Daoy (cell line): ENCODE measurements at regions not wholly inside any gene's neighbourhood (a gene's known extent, or its start where the extent isn't known, plus 50 kb on each side); places are given as distances from the start of the nearest gene placed in this dataset.

Experiments
- DNase-seq: peaks from one replicate; pipeline ENCODE4 v3.0.0-alpha.2; 2015; ENCODE audit warnings: low read depth

DNA sequence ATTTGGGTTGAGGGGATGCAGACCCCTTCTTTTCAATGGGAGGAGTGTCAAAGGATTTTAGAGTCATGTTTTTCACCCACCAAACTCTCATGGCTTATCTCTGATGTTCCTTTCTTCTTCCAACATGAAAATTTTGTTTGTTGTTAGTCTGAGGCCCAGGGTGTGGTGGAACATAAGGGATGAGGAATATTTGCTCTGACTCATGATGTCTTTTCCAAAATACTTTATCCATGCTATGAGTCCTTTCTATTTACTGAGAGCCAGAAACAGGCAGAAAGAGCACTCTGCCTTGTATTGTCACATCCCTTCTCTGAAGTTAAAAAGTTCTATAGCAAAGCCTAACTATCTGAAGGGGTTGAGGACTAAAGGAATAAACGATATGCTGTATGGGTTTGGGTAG, 61.6 kb upstream of the GYPA start:
- DNase-seq = no peak

DNA sequence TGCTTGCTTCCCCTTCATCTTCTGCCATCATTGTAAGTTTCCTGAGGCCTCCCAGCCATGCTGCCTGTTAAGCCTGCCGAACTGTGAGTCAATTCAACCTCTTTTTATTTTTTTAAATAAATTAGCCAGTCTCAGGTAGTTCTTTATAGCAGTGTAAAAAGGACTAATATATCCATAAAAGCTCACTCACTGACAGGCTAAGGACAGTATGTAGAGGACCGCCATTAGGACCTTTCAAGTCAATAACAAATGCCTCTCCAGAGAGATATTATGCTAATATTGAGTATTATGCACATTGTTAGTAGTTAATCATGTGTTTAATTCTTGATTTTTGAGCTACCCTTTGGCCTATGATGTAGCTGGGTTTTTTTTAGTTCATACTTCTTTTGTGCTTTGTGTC, 62.6 kb upstream of the GYPA start:
- DNase-seq = no peak

DNA sequence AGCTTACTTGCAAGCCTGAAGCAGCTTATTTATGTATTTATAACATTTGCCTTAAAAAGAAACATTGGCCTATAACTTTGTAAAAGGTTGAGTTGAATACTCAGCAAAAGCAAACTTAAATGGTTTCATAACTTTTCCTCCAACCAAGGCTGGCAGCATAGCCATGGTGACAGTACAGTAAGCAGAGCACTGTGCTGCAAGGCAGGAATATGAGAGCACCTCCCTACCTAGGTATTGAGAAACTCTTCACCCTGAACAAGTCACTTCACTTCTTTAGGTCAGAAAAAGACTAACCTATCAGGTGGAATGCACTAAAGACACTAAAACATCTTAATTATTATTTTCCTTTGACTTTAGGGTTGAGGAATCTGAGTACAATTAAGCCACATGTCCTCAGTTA, 63.9 kb upstream of the GYPA start:
- DNase-seq = no peak

DNA sequence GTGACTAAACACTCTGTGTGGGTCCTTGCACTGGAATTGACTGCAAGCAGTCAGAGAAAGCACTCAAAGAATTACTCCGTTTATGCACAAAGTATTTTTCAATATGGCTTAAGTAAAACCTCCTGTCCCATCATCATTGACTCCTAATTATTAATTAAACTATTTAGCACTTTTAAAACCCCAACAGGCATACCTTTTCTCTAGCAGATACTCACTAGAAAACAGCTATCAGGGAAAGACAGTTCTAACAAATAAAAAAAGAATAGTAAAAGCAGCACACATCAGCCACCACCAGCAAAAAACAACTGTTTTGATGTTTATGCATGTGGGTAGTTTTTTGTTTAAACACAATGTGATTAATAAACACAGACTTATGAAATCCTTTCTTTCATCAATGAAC, 66.2 kb upstream of the GYPA start:
- DNase-seq = no peak

DNA sequence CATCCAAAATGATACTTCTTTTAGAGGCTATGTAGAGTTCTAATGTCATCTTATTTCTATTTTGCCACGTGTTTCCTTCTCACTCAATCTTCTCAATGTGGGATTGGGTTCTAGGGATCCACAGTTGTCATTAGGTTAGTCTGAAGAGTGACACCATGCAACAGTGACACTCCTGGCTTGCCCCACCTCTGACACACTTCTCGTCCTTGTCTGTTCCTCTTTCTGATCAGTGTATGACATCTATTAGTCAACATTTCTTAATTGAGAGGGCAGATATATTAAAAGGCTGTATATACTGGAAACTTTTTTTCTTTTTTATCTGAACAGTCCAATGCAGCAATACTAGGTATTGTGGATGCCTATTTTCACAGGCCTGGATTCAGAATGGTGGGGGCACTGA, 67.6 kb upstream of the GYPA start:
- no peak for DNase-seq

DNA sequence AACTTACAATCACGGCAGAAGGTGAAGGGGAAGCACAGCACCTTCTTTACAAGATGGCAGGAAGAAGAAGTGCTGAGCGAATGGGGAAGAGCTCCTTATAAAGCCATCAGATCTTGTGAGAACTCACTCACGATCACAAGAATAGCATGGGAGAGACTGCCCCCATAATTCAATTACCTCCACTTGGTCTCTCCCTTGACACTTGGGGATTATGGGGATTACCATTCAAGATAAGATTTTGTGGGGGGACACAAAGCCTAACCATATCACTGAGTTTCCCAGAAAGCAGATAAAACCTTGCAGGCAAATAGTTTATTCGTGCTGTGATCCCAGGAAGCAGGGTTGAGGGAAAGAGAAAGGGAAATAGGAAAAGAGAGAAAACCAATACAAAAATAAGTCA, 69.0 kb upstream of the GYPA start:
- no peak for DNase-seq

DNA sequence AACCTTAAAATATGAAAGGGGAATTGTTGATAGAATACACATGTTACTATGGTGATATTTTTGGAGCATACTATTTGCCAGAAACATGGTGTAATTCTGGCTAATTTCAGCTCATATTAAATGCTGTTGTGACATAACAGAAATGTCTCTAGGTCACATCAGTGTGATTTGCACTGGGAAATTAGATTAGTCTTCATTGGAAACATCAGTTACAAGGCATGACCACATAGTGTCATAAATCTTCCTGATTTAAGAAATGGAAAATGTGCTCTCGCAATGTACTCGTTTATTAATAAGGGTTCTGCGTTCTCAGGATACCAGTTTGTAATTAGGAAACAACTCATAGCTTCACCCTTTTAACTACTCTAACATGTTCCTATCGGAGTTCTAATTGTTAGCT, 72.9 kb upstream of the GYPA start:
- no peak for DNase-seq

DNA sequence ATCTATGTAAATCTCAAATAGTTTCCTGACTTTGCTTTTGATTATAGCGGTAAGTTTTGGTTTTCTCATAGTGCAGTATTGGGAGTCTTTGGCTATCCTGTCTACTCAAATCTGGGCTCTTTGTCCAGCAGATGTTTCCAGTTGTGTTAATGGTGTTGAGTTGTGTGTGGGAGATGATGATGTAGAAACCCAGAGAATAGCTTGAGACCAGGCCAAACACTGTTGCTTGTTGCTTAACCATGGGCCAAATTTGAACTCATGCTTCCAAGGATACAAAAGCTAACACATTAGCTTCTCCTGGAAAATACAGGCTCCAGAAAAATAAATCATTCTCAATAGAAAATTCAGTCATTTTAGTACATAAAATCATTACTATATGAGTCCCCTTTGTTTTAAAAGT, 82.6 kb upstream of the GYPA start:
- DNase-seq = no peak

DNA sequence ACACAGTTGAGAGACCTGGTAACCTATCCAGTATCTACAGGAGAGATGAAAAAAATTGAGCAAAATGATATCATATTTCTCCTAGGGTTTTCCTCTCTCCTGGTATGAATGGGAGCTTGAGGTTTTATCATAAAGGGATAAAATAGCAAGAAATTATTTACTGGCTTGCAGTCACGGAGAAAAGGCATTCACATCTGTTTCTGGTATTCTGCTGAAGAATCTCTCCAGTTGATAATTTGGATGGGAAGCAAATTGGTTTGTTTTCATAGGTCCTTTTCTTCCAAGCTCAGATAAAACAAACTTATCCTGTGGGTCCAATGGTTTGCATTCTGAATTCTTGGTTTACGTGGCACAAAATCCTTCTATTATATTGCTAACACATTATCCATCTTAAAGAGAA, 83.1 kb upstream of the GYPA start:
- DNase-seq = no peak

DNA sequence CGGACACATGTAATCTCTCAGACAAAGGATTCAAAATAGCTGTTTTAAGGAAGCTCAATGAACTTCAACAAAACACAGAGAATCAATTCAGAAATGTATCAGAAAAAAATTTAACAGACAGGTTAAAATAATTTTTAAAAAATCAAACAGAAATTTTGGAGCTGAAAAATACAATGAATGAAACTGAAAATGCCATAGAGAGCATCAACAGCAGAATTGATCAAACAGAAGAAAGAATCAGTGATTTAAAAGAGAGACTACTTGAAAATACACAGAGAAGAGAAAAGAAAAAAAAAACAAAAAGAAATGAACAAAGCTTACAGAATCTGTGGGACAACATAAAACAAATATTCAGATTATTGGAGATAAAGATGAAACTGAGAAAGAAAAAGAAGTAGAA, 118.8 kb upstream of the GYPA start:
- DNase-seq = no peak

DNA sequence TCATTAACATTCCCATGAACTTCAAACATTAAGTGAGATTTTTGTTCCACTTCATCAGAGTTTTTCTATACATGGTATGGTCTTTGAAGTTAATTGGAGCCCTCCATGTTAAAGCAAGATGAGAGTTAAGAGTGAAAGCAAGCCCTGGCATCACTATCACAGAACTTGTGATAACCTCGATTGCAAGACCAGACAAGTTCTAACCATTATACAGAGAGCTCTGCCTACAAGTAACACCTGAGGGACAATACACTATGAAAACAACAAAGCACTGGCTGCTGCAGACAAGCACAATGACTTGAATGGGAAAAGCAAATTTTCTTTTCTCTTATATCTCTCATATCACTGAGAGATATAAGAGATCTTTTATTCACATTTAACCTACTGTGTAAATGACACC, 126.6 kb upstream of the GYPA start:
- DNase-seq = no peak

DNA sequence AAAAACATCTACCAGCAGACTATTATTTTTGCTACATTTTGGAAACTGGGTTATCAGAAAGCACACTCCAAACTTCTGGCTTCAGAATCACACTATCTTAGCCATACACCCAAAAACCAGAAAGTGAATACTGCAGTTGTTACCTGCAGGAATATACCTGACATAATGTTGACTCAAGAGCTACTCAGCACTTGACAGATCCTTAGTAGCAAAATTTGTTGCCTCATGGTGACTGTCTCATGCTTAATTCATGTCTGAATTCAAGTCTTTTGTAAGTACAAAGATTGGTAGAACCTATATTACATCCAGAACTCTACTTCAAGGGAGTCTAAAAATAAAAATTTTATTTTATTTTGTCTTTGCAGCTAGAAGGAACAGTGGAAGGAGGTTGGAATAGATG, 140.2 kb upstream of the GYPA start:
- no peak for DNase-seq

DNA sequence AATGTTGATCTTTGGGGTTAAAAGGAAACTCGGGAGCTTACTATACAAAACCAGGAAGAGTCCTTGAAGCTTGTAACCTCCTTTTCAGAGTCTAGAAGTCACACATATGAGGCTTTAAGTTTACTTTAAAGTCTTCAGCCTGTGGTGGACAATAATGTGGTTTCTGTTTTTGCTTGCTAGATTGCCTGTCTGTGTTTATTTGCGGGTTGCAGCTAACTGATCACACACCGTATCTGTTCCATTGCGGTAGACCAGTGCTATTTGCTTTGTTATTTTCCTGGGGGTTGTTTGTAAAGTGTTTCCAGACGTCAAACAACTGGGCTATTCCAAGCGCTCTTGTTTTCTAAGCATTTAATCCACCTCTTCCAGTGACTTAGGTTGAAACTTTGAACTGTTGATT, 143.0 kb upstream of the GYPA start:
- no peak for DNase-seq

DNA sequence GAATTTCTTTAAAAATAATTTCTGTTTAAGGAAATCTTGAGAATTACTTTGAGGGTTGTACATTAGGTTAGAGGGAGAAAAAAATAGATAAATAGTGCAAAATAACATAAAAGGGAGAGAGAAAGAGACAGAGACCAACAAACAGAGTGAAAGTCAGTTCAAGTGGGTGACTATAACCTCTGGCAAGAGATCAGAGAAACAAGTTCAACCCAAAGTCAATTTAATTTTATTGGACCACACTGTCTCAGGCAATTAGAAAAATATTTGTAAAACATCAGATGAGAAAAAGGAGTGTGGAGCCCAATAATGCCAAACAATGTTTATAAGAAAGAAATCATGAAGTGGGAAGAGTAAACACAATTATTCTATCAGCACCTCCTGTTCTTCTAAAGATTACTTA, 143.5 kb upstream of the GYPA start:
- DNase-seq = no peak

DNA sequence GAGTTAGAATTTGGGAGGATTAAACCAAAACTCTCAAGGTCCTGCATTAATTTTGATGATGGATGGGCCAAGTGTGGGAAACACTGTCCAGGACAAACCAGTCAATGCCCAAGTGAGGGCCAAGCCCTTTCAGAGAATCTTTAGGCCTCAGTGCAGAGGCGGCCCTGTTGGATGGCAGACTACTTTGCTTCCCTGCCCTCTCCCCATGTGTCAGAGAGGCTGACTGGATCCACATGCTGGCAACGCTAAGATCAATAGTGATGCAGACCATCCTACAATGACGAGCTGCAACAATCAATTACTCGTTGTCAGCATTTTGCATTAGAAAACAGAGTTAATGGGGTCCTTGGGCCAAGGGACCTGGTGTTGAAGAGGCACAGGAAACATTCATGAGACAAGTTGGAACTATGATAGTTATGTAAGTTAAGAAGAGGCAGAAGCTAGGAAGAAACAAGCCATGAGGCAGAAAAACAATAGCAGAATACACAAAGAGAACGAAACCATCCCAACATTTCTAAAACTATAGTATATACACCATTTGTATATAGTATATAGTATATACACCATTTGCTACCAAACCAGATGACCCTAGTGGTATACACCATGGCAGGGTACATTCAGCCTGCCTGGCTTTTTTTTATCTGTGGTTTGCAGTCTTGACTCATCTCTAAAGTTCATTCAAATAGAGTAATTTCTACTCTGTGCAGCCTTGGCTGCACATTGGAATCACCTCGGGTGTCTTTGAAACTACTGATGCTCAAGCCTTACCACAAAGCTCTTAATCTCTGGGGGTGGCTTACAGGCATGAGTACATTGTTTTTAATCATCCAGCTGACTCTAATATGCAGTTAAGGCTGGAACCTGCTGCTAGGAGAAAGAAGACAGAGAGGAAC, 147.7 kb upstream of the GYPA start:
- DNase-seq = no peak

DNA sequence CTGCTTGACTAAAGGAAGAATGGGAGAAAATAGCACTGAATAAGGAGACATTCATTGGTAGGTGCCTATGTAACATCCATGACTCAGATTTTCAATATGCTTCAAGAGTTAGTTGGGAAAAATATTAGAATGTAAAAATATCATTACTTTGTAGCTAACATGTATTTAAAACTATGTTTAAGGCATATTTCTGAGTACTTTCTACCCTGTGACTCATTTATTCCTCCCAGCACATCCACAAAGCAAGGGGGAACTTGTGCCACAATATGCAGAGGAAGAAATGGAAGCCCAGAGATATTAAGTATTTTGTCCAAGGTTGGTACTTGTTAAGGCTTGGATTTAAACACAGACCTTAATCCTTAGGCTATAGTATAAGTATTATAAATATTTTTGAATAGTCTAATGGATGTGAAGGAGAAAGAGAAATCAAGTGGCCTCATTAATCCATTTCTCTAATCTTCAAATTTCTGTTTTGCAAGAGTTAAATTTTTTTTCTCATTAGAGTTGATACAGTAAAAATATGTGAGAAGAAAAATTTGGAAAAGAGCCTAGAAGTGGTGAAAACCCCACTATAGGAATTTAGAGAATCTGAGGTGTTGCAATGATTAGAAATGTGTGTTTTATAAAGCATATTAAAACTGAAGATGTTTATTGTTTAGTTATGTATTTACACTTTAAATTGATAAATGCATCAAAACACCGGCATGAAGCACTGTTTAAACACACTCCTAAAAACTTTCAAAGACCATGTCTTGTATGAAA, 149.3 kb upstream of the GYPA start:
- DNase-seq = no peak

DNA sequence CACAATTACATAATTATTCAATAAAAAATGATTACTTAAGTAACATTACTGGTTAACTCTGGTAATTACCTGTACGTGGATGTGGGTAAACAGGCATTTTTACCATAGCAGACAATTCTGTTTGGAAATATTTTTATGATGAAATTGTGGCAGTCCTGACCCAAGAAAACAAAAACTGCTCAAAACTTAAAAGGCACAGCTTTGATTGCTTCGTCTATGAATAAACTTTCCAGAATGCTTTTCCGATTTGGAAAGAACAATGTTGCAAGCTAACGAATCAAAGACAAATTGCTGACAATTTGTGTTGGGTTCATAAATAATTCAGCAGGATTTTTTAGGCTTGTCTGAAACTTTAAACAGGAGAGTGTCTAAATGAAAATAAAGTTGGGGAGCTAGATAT, 150.6 kb upstream of the GYPA start:
- DNase-seq = no peak

DNA sequence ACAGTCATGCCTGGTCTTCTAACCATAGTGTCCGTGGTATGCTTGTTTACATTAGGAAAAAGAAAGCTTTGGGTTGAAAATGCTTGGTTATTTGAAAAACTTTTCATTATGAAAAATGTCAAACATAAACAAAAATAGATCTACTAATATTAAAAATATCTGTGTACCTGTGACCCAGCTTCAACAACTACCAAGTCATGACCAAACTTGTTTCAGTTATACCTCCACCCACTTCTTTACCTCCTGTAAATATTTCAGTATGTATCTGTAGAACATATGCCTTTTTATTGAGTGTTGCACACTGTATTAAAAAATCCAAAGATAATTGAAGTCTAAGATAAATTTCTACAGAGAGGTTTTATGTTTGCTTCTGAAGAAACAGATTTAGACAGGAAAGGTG, 153.7 kb upstream of the GYPA start:
- DNase-seq = no peak

DNA sequence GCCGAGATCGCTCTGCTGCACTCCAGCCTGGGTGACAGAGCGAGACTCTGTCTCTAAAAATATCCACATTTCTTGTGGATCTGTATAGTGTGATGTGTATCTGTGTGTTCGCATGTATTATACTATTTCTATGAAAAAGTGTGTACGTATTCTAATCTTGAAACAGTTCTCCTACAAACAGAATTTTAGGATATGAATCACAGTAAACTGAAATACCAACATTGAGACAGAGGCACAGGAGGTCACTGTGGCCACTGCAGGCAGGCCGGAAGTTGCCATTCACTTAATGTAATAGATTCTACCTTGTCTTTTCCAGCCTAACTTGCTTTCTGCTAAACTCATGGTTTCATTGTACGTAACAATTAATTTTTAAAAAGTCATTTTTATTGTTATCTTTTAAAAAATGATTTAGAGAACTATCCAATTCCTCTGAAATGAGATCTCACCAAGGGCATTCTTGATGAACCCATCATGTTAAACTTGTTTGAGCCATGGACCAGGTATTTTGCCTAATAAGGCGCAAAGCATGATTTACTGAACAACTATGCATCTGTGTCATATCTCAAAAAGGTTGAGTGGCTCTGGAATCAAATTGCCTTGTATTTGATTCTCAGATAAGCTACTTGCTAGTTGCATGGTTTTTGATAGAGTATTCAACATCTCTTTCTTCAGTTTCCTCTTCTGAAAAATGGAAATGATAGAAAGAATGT, 154.9 kb upstream of the GYPA start:
- DNase-seq = no peak

DNA sequence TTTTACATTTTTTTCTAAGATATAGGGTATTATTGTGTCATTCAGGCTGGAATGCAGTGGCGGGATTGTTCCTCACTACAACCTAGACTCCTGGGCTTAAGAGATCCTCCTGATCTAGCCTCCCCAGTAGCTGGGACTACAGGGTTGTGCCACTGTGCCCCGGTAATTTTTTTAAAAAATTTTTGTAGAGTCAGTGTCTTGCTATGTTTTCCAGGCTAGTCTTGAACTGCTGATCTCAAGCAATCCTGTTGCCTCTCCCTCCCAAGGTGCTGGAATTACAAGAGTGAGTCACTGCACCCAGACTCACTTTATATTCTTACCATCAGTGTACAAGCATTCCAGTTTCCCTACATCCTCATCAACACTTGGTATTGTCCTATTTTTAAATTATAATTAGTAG, 156.4 kb upstream of the GYPA start:
- DNase-seq = no peak

DNA sequence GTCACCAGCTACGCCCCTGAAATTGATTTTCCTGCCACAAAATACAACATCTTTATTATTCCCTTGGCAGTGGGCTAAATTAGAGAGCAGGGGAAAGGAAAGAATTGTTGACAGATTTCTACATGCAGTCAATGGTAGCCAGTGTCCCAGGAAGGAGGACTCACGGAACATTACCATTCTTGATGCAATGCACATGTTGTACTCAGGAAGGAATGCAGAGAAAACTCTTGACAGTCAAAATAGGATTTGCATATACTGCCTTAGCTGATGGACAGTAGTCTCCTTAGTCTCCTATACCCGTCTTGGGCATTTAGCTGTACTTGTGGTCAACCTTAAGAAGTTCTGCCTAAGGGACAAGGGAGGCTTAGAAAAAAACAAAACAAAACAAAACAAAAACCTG, 158.0 kb upstream of the GYPA start:
- no peak for DNase-seq

DNA sequence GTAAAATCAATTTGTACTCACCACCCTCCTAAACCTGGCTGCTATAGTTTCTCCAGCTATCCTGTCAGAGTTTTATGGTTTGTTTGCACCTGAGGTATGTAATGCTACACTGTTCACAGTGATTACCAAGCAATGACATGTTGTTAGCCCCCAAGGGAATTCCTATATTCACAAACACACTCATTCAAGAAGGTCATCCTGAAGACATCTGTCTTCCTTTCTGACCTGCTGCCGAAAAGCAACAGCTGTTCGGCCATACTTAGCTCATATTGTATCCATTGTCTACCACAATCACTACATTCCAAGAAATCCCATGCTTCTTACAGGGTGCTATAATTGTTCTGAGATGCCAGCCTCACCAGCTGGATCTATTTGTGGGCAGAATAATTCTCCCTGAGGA, 160.1 kb upstream of the GYPA start:
- no peak for DNase-seq
